Activated naive CD4-positive, alpha-beta T cell treated with anti-CD3 and anti-CD28 coated beads, Interleukin-2, amount 10 ng/mL, durations not matched to agents 7 days and 5 days (primary cell): ENCODE measurements at regions not wholly inside any gene's neighbourhood (a gene's known extent, or its start where the extent isn't known, plus 50 kb on each side); places are given as distances from the start of the nearest gene placed in this dataset.

Experiments used
- CTCF ChIA-PET: fragments of 350-600 bp; sonication (Branson Sonifier 250); formaldehyde crosslinking; loops from one replicate; lab custom pipeline; 2021; ENCODE audit warnings: antibody characterized with exemption; lab: Charles Lee
- DNase-seq: peaks from one replicate; pipeline ENCODE4 v3.0.0-alpha.2; 2020
- H3K27ac Mint-ChIP-seq: one replicate; pipeline ENCODE4 v1.8.0; 2021; ENCODE audit warnings: mild to moderate bottlenecking, moderate library complexity, mixed read lengths
- H3K27me3 Mint-ChIP-seq: one replicate; pipeline ENCODE4 v1.8.0; 2021; ENCODE audit warnings: mild to moderate bottlenecking, mixed read lengths
- H3K36me3 Mint-ChIP-seq: one replicate; pipeline ENCODE4 v1.8.0; 2021; ENCODE audit warnings: mixed read lengths
- H3K4me1 Mint-ChIP-seq: one replicate; pipeline ENCODE4 v1.8.0; 2021; ENCODE audit warnings: mixed read lengths
- H3K4me3 Mint-ChIP-seq: one replicate; pipeline ENCODE4 v1.8.0; 2021; ENCODE audit warnings: mild to moderate bottlenecking, moderate library complexity, mixed read lengths
- H3K9me3 Mint-ChIP-seq: one replicate; pipeline ENCODE4 v1.8.0; 2021; ENCODE audit warnings: mixed read lengths

DNA sequence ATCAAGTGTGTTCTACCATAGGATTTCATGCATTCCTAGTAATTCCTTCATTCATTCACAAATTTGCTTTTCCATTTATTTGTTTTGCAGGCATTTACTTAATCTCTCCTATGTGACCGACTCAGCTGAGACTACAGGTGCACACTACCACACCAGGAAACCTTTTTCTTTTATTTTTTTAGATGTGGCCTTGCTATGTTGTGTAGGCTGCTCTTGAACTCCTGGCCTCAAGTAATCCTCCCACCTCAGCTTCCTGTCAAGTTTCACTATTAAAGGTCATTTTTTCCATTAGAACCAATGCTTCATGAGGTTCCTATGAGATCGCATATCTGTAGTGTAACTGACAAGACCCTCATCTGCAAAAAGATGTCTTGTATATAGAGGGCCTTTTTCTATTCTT lies 1218.7 kb downstream of the VRK1 start:
- no peak overlapping the region for H3K4me3 Mint-ChIP-seq
- CTCF ChIA-PET = interaction anchor here (0.6 to 1.1 kb wide), 3 partner anchors 9 to 384 kb away, joined by 3 to 4 read pairs (median 4); no protein-coding TSS in a partner anchor
- H3K4me1 Mint-ChIP-seq = peaks cover 81% of the 10 kb centered on the region
- H3K9me3 Mint-ChIP-seq = no peaks in the 10 kb centered on the region
- no peak for DNase-seq
- peak overlapping the region; percentile 60 for H3K27ac Mint-ChIP-seq
- H3K36me3 Mint-ChIP-seq = peaks cover 5% of the 10 kb centered on the region
- no peaks in the 10 kb centered on the region for H3K27me3 Mint-ChIP-seq

DNA sequence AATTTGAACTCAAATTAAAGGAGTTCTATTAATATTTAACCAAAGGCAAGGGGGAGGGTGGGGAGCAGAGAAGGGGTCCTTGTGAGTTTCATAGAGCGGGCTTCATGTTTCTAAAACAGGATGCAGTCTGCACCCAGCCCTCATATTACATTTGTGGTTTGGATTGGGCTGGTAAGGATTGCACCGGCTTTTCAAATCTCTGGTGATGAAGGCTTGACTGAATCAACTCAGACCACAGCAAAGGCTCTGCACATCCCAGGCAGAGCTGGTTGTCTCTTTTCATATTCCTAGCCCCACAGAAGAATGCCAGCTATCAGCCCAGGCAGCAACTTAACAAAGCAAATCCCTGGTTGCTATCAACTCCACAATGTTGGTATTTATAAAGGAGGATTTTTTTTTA lies 1221.4 kb downstream of the VRK1 start:
- DNase-seq = peak; percentile 65
- H3K9me3 Mint-ChIP-seq = no peaks in the 10 kb centered on the region
- H3K27ac Mint-ChIP-seq = peak overlapping the region; percentile 75
- CTCF ChIA-PET = interaction anchor here (1.4 kb wide), 1 partner anchor 40 kb away, joined by 4 read pairs; no protein-coding TSS in a partner anchor
- peaks cover 5% of the 10 kb centered on the region for H3K36me3 Mint-ChIP-seq
- peaks cover 69% of the 10 kb centered on the region for H3K4me1 Mint-ChIP-seq
- H3K27me3 Mint-ChIP-seq = no peaks in the 10 kb centered on the region
- no peak overlapping the region for H3K4me3 Mint-ChIP-seq

DNA sequence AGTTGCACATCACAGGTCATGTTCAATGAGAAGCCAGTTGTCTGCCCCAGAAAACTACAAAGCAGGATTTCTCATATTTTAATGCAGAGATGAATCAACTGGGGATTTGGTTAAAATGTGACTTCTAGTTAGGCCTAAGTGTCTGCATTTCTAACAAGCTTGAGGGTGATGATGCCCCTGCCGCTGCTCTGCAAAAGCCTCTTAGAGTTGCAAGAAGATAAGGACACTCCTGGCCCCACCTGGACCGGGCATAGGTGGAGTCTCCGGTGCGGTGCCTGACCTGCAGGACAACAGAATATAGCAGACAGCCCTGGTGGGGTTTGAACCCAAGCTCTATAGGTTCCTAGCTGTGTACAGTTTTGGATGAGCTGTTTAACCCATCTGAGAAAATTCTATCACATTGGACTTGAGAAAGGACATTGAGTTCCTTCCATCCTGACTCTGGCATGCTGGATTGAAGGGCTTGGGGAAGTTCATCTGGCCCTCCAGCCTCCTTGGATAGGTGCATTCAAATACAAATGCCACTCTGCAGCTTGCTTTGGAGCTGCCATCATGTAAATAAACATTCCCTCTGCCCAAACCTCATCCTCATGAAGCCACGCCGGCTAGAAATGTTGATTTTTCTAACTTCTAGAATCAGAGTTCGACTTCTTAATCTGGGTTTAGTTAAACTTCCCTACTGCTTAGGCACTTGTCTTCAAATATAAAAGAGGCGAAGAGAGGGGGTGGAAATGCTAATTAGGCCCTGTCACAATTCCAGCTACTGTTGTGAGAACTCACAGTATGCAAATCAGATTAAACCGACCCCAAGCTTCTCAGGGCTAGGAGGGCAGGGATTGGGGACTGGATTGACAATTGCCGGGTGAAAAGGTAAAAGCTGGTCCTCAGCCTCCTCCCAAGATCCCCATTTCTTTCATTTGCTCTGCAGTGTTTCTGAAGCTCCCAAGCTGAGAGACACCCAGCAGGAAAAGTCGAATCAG lies 1225.6 kb downstream of the VRK1 start:
- no peak for DNase-seq
- Mint-ChIP-seq H3K4me1 (peaks cover 30% of the 10 kb centered on the region), H3K36me3 (no peaks in the 10 kb centered on the region), H3K9me3 (peaks cover 2% of the 10 kb centered on the region), H3K27ac (peak overlapping the region; percentile 9), H3K27me3 (no peaks in the 10 kb centered on the region), H3K4me3 (no peak overlapping the region)
- CTCF ChIA-PET = interaction anchor here (1.3 to 1.6 kb wide), 3 partner anchors 14 to 113 kb away, joined by 3 to 4 read pairs (median 3); no protein-coding TSS in a partner anchor

DNA sequence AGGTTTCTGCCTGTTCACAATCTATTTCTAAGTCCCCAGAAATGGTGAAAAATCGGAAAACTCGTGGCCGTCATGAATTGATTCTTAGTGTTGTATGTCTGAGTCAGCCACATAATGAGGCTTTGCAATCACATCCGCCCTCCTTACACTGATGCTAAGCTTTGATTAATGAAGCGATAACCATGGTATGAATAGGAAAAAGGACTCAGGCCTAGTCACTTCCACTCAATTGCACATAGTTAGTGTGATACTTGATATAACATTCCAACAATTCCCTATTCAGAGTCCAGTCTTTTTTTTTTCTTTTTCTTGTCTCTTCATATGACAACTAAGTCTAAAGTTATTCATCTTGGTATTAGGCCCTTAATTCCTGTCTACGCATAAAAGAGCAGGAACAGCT lies 1231.0 kb downstream of the VRK1 start:
- Mint-ChIP-seq H3K27me3 (no peaks in the 10 kb centered on the region), H3K4me1 (peaks cover 3% of the 10 kb centered on the region), H3K4me3 (no peak overlapping the region), H3K36me3 (peaks cover 6% of the 10 kb centered on the region), H3K9me3 (peaks cover 17% of the 10 kb centered on the region), H3K27ac (no peak overlapping the region)
- CTCF ChIA-PET = interaction anchor here (0.7 kb wide), 1 partner anchor 9 kb away, joined by 3 read pairs; no protein-coding TSS in a partner anchor
- DNase-seq = no peak

DNA sequence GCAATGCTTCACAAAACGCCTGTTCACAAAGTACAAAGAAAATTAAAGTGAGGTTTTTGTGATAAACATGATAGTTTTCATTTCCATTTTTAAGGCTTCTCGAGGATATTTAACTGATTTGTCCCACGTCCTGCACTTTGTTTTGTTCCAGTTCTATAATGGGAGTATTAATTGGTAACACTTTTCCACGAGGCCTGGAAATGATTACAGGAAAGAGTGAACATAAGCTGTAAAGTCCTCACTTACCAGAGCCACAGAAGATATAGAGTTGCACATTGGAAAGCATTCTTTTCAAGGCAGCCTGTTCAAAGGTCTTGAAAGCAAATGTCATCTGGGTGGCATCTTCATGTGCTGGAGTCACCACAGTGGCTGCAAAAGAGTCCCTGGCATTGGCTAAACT lies 1236.6 kb downstream of the BCL11B start:
- Mint-ChIP-seq H3K4me1 (no peaks in the 10 kb centered on the region), H3K4me3 (no peak overlapping the region), H3K27me3 (no peaks in the 10 kb centered on the region), H3K36me3 (peaks cover 6% of the 10 kb centered on the region), H3K27ac (no peak overlapping the region), H3K9me3 (peaks cover 15% of the 10 kb centered on the region)
- DNase-seq = no peak
- CTCF ChIA-PET = interaction anchor here (1.1 kb wide), 1 partner anchor 1239 kb away, joined by 5 read pairs; no protein-coding TSS in a partner anchor

DNA sequence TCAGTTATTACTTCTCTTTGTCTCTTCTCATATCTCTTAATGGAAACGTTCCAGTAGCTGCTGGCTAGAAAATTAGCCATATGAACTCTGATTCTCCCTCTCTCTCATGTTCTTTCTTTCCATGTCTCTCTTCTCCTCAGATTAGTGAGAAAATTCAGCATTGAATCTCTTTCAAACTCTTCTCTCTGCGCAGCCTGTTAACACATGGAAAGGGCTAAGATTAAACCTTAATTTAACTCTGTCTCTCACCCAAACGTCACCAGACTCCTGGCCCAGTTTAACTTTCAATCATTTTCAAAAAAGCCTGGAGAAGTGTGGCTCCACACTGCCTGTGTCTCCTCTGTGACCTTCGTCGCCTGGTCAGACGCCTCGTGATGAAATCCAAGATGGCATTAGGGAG lies 1234.2 kb downstream of the BCL11B start:
- Mint-ChIP-seq H3K4me1 (no peaks in the 10 kb centered on the region), H3K36me3 (no peaks in the 10 kb centered on the region), H3K27me3 (no peaks in the 10 kb centered on the region), H3K27ac (no peak overlapping the region), H3K4me3 (no peak overlapping the region), H3K9me3 (peaks cover 9% of the 10 kb centered on the region)
- CTCF ChIA-PET = no interaction called here
- DNase-seq = no peak

DNA sequence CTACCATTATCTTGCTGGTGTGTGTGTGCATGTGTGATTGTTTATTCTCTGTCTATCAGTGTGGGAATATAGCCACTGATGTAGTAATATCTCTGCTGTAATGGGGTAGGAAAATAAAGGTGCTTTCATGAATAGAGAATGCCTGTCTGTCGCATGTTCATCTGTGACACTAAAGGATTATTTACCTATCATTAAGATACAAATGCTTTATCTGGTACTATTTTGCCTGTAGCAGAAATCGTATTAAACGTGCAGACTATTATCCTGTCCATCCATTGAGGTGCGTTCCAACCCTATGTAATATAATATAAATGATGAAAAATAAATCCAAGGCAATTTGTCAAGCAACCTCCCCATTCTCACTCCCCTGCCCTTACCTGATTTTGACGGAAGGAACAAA lies 1215.1 kb downstream of the BCL11B start:
- Mint-ChIP-seq H3K9me3 (peaks cover 2% of the 10 kb centered on the region), H3K4me3 (no peak overlapping the region), H3K27ac (no peak overlapping the region), H3K27me3 (no peaks in the 10 kb centered on the region), H3K36me3 (no peaks in the 10 kb centered on the region), H3K4me1 (no peaks in the 10 kb centered on the region)
- DNase-seq = no peak
- CTCF ChIA-PET = no interaction called here

DNA sequence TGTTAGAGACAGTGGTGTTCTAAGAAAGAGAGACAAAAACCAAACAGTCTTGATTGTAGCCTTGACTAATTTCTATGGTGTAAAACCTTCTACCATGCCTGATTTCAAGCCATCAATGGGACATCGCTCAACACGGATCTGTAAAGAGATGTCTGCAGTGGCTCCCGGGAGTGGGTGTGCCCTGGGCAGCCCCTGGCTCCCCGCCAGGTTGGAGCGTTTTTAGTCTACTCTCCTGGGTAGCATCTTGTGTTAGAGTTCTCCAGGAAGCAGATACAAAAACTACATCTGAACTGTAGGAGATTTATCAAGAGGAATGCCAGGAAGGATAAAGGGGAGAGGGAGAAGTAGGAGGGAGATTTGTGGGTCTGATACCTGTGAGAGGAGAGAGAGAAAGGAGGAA lies 1212.9 kb downstream of the BCL11B start:
- Mint-ChIP-seq H3K27me3 (no peaks in the 10 kb centered on the region), H3K36me3 (no peaks in the 10 kb centered on the region), H3K4me1 (no peaks in the 10 kb centered on the region), H3K27ac (no peak overlapping the region), H3K4me3 (no peak overlapping the region), H3K9me3 (peaks cover 5% of the 10 kb centered on the region)
- DNase-seq = no peak
- CTCF ChIA-PET = no interaction called here

DNA sequence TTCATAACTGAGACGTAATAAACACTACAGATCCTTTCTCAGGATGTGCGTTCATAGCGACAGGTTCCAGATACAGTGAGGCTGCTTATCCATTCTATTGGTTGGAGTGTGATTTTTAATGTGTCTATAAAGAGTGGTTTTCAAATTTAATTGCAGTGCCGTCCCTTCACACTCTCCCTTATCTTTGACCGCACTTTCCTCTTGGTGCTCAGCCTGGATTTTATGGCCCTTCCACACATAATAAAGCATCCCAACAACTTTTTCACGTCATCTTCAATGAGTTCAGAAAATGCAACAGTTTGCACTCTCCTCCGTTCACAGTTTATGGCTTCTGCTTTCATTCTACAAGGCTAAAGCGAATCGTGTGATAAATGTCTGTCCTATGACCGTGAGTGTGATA lies 1209.9 kb downstream of the BCL11B start:
- Mint-ChIP-seq H3K4me1 (no peaks in the 10 kb centered on the region), H3K27ac (no peak overlapping the region), H3K36me3 (no peaks in the 10 kb centered on the region), H3K27me3 (no peaks in the 10 kb centered on the region), H3K9me3 (peaks cover 5% of the 10 kb centered on the region), H3K4me3 (no peak overlapping the region)
- DNase-seq = no peak
- CTCF ChIA-PET = no interaction called here

DNA sequence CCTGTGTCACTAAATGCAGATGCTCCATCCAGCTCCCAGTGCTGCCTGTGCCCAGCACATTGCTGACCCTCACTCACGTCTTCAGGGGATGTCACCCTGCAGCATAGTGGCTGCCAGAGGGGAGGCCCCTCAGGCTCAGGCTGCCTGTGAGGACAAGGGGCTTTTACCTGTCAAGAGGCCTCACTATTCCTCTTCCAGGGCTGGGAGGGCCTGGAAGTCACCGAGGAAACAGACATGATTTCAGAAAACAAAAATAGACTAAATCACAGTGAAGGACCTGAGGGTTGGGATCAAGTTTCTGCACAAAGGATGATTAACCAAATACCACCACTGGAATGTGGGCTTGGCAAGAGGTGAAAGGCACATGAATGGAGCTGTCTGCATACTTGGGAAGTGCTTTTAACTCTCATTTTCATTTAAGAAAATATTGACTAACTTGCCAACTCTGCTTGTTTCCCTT lies 1202.3 kb downstream of the BCL11B start:
- no peak for DNase-seq
- no peak overlapping the region for H3K4me3 Mint-ChIP-seq
- CTCF ChIA-PET = no interaction called here

DNA sequence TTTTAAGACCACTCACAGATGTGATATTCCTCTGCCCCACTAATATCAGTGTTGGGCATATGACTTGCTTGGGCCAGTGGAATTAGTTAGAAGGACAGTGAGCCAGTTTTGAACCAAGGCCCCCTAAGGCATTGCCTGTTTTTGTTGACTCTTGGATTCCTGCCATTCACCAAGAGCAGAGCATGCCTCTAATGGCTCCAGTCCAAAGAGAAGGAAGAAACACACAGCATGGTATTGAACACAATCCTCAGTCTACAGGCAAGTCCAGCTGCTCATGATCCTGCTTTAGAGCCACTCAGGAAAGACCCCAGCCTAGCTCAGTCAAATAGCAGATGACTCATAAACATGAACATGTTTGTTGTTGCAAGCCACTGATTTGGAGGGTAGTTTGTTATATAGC lies 1201.5 kb downstream of the BCL11B start:
- CTCF ChIA-PET = no interaction called here

More for the DNA sequence above, 1202.3 kb downstream of the BCL11B start:
- Mint-ChIP-seq H3K9me3 (no peaks in the 10 kb centered on the region), H3K36me3 (no peaks in the 10 kb centered on the region), H3K4me1 (no peaks in the 10 kb centered on the region), H3K27me3 (no peaks in the 10 kb centered on the region), H3K27ac (no peak overlapping the region)

DNA sequence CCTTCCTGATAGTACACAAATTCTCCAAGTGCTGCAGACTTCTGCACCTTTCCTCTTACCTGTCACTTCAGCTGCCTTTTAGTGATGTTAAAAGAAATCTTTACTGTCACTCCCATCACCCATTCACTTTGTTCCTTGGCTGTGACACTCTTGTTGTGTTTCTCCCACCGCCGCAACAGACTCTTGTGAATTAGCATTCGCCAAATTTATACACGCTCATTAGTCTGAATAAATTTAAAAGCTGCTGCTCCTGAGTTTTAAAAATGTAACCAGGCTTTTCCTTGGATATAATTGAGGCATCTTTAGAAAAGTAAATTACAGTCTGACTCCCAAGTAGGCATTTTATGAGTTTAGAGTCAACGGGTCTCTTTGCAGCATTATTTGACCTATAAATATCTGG lies 1197.9 kb downstream of the BCL11B start:
- CTCF ChIA-PET = interaction anchor here (1.0 kb wide), 1 partner anchor 96 kb away, joined by 3 read pairs; no protein-coding TSS in a partner anchor
- H3K27ac Mint-ChIP-seq = no peak overlapping the region
- H3K9me3 Mint-ChIP-seq = no peaks in the 10 kb centered on the region
- no peak overlapping the region for H3K4me3 Mint-ChIP-seq
- no peak for DNase-seq
- no peaks in the 10 kb centered on the region for H3K27me3 Mint-ChIP-seq
- no peaks in the 10 kb centered on the region for H3K36me3 Mint-ChIP-seq
- no peaks in the 10 kb centered on the region for H3K4me1 Mint-ChIP-seq

More for the DNA sequence above, 1201.5 kb downstream of the BCL11B start:
- no peak overlapping the region for H3K4me3 Mint-ChIP-seq
- H3K27me3 Mint-ChIP-seq = no peaks in the 10 kb centered on the region
- DNase-seq = no peak
- H3K9me3 Mint-ChIP-seq = no peaks in the 10 kb centered on the region
- no peaks in the 10 kb centered on the region for H3K4me1 Mint-ChIP-seq
- H3K27ac Mint-ChIP-seq = no peak overlapping the region
- no peaks in the 10 kb centered on the region for H3K36me3 Mint-ChIP-seq

DNA sequence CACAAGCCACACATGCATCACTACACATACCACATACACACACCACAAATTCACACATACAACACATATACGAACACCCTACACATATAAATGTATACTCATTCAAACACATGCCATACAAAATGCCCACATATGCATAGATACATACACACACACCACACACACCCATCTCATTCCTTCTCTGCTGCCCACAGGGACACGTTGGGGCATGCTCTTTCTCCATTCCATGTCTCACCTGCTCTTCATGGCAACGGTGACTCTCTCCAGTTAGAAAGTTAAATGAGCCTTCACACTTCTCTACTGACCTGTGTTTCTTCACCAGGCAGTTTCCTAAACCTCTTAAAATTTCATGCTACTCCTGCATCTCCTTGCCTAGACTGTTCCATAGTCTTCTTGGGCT lies 1194.8 kb downstream of the BCL11B start:
- H3K27ac Mint-ChIP-seq = no peak overlapping the region
- no peaks in the 10 kb centered on the region for H3K36me3 Mint-ChIP-seq
- H3K27me3 Mint-ChIP-seq = no peaks in the 10 kb centered on the region
- no peaks in the 10 kb centered on the region for H3K4me1 Mint-ChIP-seq
- no peak for DNase-seq
- CTCF ChIA-PET = no interaction called here
- no peaks in the 10 kb centered on the region for H3K9me3 Mint-ChIP-seq
- H3K4me3 Mint-ChIP-seq = no peak overlapping the region

DNA sequence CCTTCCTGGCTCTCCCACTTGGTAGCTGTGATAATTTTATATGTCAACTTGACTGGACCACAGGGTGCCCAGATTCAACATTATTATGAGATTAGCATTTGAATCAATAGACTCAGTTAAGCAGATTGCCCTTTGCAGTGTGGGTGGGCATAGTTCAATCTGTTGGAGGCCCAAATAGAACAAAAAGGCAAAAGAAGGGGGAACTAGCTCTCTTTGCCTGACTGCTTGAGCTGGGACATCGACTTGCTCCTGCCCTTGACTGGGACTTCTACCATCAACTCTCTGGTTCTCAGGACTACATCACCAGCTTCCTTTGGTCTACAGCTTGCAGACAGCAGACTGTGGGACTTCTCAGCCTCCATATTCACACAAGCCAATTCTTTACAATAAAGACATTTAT lies 1189.2 kb downstream of the BCL11B start:
- H3K4me1 Mint-ChIP-seq = no peaks in the 10 kb centered on the region
- no peaks in the 10 kb centered on the region for H3K27me3 Mint-ChIP-seq
- no peak overlapping the region for H3K27ac Mint-ChIP-seq
- H3K4me3 Mint-ChIP-seq = no peak overlapping the region
- H3K9me3 Mint-ChIP-seq = peaks cover 9% of the 10 kb centered on the region
- H3K36me3 Mint-ChIP-seq = peaks cover 5% of the 10 kb centered on the region
- CTCF ChIA-PET = interaction anchor here (0.5 kb wide), 1 partner anchor 464 kb away, joined by 3 read pairs; no protein-coding TSS in a partner anchor
- no peak for DNase-seq
